GM18861 (cell line): ENCODE measurements at regions not wholly inside any gene's neighbourhood (a gene's known extent, or its start where the extent isn't known, plus 50 kb on each side); places are given as distances from the start of the nearest gene placed in this dataset.
A peak's percentile ranks its signal among the peaks of the same experiment; 100 is the strongest.
"Not testable (repeated sequence)": the region's sequence is repeated elsewhere in the genome, so short reads cannot be mapped to it uniquely, and the experiment has no call there.

ENCODE experiments used
- ATAC-seq: cut with Tn5 transposase; IDR thresholded peaks from one replicate; pipeline ENCODE4 v1.9.1; 2021; ENCODE audit not compliant: unreplicated experiment

DNA sequence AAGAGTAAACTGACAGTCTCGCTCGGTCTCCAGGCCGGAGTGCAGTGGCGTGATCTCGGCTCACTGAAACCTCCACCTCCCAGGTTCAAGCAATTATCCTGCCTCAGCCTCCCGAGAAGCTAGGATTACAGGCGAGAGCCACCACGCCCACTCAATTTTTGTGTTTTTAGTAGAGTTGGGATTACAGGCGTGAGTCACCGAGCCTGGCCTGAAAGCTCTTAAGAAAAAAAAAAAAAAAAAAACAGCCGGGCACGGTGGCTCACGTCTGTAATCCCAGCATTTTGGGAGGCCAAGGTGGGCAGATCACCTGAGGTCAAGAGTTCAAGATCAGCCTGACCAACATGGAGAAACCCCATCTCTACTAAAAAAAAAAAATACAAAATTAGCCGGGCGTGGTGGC is 55.3 kb upstream of the THOC2 start:
- ATAC-seq = not testable (repeated sequence)

DNA sequence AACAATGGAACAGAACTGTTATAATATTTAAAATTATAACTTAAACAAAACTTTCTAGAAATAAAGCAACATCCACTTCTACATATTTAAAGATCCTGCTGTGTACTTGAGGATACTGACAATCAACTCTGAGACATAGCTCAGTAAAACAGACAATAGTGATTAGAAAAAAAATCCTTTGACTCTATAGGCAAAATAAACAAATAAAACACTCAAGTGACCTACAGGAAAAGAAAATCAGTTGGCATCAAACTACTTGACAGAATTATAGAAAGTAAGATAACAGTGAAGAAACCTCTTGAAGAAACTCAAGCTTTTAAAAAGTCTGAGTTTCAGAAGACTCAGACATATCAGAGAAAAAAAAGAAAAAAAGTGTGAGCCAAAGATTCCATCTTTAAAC is 55.9 kb upstream of the THOC2 start:
- no peak for ATAC-seq

DNA sequence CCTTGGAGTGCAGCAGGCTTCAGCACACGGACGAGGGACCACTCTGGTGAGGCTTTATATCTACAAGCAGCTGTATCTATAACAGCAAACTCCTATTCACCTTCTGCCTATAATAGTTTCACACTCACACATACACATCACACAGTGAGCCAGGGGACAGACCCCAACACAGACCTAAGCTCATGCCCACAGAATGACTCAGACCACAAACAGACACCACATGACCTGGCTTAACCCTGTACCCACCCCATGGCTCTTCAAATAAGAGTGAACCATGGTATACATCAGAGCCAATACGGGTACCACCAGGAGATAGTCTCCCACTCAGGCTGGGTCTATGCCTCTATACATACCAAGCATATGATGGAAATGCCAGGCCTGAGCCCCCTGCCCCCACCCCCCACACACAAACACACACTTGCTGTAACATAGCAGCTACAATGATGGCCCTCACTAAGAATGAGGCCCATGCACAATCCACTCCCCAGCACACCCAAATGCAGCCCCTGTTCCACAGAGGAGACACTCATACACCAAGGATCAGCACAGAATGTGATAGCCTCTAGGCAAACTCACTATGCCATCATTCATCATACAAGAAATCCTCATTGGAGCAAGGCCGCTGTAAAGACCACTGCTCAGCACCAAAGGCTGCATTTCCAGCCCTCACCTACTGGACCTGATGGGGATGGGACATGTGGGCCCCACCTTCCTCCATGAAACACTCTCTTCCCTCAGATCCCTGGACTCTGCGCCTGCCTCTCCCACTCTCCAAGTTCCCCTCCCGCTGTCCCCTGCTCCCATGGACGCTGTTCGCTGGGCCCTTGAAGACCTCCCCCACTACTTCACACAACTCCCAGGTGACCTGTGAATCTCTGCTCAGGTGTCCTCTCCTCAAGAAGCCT is 62.1 kb upstream of the XIAP start:
- ATAC-seq = peak; percentile 46

DNA sequence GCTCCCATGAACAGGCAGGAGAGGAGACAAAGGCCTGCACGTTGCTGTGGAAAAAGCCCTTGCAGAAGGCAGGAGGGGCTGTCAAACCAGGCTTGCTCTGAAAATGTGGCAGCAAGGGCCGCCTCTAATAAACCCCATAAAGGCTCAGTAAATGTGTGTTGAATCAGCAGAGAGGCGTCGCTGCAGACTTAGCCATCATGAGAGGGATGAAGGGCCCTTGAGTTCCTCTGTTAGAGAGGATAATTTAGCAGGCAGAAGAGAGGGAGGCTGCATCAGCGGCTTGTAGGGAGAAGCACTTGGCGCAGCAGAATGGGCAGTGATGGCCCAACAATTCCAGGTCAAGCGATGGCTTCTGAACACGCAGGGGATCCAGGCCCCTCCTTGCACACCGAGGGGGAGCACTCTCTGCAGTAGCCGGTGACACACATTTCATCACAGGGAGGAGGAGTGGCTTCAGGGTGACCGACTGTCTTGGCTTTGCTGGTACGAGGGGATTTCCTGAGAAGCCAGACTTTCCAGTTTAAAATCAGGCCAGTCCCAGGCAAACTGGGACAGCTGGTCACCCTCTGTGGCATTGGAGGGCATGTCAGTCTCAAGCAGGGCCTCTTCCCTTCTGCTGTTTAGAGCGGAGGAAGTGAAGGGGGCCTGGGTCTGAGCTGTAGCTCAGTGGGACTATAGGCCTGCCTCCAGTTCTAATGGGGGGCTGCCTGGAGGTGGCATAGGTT is 61.0 kb upstream of the XIAP start:
- not testable (repeated sequence) for ATAC-seq

DNA sequence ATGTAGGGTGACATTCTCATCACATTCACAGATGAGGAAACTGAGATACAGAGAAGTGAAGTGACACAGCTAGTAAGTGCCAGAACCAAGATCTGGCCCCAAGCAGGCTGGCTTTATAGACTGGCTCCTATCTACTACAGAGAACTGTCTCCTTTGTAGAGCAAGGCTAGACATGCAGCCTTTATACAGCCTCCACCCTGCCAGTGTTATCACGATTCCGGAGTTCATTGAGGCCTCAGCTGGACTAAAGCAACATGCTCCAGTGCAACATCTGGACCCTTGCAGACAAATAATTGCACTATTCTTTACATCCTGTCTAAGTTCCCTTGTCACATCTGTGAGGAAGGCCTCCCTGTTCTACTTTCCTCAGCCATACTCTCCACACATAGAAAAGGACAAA is 58.0 kb upstream of the XIAP start:
- ATAC-seq = no peak

DNA sequence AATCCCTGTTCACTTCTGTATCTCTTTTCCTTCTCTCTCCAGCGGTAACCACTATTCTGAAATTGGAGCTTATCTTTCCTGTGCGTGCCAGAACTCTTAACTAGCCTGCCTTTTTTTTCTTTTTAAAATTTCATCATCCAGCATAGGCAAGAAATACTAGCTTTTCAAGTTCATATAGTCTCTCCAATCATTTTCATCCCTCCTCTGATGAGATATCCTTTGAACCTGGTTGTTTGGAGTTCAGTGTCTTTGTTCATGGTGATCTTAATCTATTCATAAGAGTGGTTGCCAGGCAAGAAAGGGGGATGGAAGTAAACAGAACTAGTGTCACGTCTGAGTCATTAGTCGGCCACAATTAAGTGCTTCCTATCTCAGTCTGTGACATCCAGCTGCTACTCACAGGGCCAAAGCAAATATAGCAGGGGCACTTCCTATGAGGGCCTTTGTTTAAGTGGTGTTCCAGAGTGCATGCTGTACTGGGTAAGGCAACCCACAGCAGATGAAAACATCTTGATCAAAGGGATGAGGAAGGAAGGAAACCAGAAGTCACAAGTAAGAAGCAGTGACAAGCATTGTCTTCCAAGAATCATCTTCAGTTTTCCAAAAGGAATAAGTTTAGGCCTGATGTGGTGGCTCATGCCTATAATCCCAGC is 56.4 kb upstream of the XIAP start:
- ATAC-seq = peak; percentile 66

DNA sequence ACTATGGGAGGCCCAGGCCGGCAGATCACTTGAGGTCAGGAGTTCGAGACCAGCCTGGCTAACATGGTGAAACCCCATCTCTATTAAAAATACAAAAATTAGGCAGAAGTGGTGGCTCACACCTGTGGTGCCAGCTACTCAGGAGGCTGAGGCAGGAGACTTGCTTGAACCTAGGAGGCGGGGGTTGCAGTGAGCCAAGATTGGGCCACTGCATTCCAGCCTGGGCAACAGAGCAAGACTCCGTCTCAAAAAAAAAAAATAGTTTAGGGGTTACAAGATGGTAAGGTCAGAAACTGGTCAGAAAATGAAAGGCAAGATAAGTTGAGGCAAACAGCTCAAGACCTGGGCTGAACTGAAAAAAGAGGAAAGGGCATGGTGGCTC is 55.9 kb upstream of the XIAP start:
- ATAC-seq = not testable (repeated sequence)

DNA sequence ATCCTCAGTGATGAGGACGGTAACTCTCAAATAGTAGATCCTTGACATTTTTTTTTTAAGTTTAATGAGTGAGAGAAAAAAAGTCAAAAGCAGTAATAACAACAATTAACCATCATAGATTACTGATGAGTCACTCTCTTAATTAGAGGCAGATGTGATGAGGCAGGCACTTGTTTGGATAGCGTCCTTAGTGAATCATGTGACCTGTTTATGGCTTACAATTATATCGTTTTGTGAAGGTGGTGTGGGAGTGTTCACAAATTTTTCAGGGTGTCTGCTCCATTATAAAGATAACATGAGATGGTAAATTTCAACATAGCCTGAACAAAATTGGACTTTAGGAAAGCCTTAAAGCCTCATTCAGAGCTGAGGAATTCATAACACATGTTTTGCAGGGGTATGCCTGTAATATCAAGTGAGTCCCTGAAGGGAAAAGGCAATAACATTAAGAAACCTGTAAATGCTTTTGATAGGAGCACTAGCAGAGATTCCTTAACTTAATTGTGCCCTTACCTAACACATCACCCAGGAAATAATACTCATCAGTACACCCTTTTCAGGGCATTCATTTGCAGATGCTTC is 51.9 kb upstream of the XIAP start:
- ATAC-seq = no peak

DNA sequence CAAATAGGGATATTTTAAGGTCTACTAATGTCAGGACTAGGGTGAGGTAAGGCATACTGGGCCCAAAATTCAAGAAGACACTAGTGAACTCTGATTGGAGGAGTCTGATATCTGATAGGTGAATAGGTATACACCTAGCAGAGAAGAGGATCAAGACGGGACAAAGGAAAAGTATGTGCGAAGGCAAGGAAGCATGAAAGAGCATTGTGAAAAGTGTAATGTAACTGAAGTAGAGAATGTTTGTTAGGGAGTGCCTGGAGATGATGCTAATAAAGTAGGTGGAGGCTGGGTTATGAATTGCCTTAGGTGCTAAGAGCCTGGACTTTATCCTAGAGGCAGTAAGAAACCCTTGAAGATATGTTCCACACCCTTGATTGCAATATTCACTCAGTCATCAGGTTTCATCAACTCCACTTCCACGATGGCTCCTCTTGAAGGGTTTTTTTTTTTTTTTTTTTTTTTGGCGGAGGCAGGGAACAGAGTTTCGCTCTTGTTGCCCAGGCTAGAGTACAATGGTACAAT is 49.9 kb upstream of the XIAP start:
- ATAC-seq = no peak
